ENCODE measurements at regions not wholly inside any gene's neighbourhood (a gene's known extent, or its start where the extent isn't known, plus 50 kb on each side); places are given as distances from the start of the nearest gene placed in this dataset.

- H3K9me3 ChIP-seq (replicated peaks; ENCODE audit: control insufficient read depth, insufficient read depth, low read length): no peaks in the 10 kb centered on the region
- peaks cover 0 to 7% of the 10 kb centered on the region in 2 experiments for H3K27me3 ChIP-seq (ENCODE audit: control insufficient read depth in 2 of 2, insufficient read depth in 2 of 2, low read length in 2 of 2)
- TF ChIP-seq POLR2AphosphoS5 (IDR thresholded peaks at IDR 0.05; ENCODE audit: insufficient read depth, low read depth, low read length) (no peak), MAX (IDR thresholded peaks at IDR 0.05; ENCODE audit: insufficient read depth, insufficient read length) (no peak), JUN (IDR thresholded peaks at IDR 0.05; ENCODE audit: borderline replicate concordance, insufficient read depth, insufficient read length, low read depth) (no peak), MYC (IDR thresholded peaks at IDR 0.05; ENCODE audit: low read depth, low read length) (no peak), EZH2 (IDR thresholded peaks at IDR 0.05; ENCODE audit: borderline replicate concordance, low read depth, low read length, severe bottlenecking) (no peak), POLR2A (IDR thresholded peaks at IDR 0.05; ENCODE audit: low read depth, low read length) (no peak), FOS (IDR thresholded peaks at IDR 0.05; ENCODE audit: borderline replicate concordance, insufficient read depth, low read length) (no peak), CTCF (IDR thresholded peaks at IDR 0.05; ENCODE audit: extremely low read depth in 1 of 2, insufficient read depth in 1 of 2, low read depth in 1 of 2, low read length in 2 of 2) (no peak), GATA2 (IDR thresholded peaks at IDR 0.05; ENCODE audit: insufficient read depth, insufficient read length, low read depth, low read length) (no peak)
- H3K27ac ChIP-seq (ENCODE audit: insufficient read depth, low read depth, low read length): no peak overlapping the region
- no peaks in the 10 kb centered on the region for H3K9me1 ChIP-seq (replicated peaks; ENCODE audit: control insufficient read depth, extremely low read depth, insufficient read depth, low read length)
- CTCF ChIA-PET: interaction anchor here (1.0 kb wide), 1 partner anchor 51 kb away, joined by 5 read pairs; the partner anchor contains the start of gene RASGRP1
- H3K9ac ChIP-seq (replicated peaks; ENCODE audit: extremely low read depth, insufficient read depth, low read length): no peak overlapping the region
- no peak overlapping the region for H3K4me2 ChIP-seq (ENCODE audit: insufficient read depth, low read length)
- H3K4me3 ChIP-seq (replicated peaks in 1 of 3; ENCODE audit: insufficient read depth in 1 of 3, low read depth in 1 of 3, low read length in 3 of 3): no peak overlapping the region
- no peak for FAIRE-seq
- no peaks in the 10 kb centered on the region for H3K4me1 ChIP-seq (ENCODE audit: control insufficient read depth, extremely low read depth, insufficient read depth, low read length)
- H3K36me3 ChIP-seq (ENCODE audit: control insufficient read depth in 2 of 2, extremely low read depth in 1 of 2, insufficient read depth in 2 of 2, low read length in 2 of 2): no peaks in the 10 kb centered on the region
- dilution Hi-C loops (cut with MboI; ENCODE audit: extremely low pct_ligation_motif_present, low sequenced_read_pairs): no loop called here
- no TSS peak for BruUV-seq (replicated peaks)
- intact Hi-C loops (cut with micrococcal nuclease): no loop called here
- no peaks in the 10 kb centered on the region for H4K20me1 ChIP-seq (replicated peaks; ENCODE audit: control insufficient read depth, extremely low read depth, insufficient read depth, low read length)
- DNase-seq (ENCODE audit: low read depth, low spot score): no peak
- no peak overlapping the region for H2AFZ ChIP-seq (ENCODE audit: low read depth, low read length)
- POLR2A ChIA-PET: no interaction called here
- no peaks in the 10 kb centered on the region for H3K79me2 ChIP-seq (ENCODE audit: control insufficient read depth, insufficient read depth, low read length)
Measured at GRCh38 chr15:38614621-38615020, 50.0 kb upstream of the RASGRP1 start.

Data from endothelial cell of umbilical vein (primary cell).